ENCODE measurements at regions not wholly inside any gene's neighbourhood (a gene's known extent, or its start where the extent isn't known, plus 50 kb on each side); places are given as distances from the start of the nearest gene placed in this dataset.

- no peak overlapping the region for H2BK5ac ChIP-seq (ENCODE audit: insufficient read length, low read length)
- no peak overlapping the region for H2AFZ ChIP-seq (ENCODE audit: low read length)
- H3K9ac ChIP-seq (ENCODE audit: extremely low read depth, insufficient read length, low read length): no peak overlapping the region
- no peaks in the 10 kb centered on the region for H3K23me2 ChIP-seq (ENCODE audit: insufficient read length, low read depth, low read length, poor library complexity, severe bottlenecking)
- no peak overlapping the region for H2BK12ac ChIP-seq (ENCODE audit: insufficient read length, low read depth, low read length)
- no peaks in the 10 kb centered on the region for H3K4me1 Mint-ChIP-seq
- H3K9me3 Mint-ChIP-seq: no peaks in the 10 kb centered on the region
- no peak overlapping the region for H2AK5ac ChIP-seq (ENCODE audit: insufficient read length, low read length)
- no peak for DNase-seq
- H3K27ac Mint-ChIP-seq: no peak overlapping the region
- H3K9me3 ChIP-seq (ENCODE audit: control insufficient read depth, low read depth, low read length): no peaks in the 10 kb centered on the region
- no peaks in the 10 kb centered on the region for H3K36me3 Mint-ChIP-seq (ENCODE audit: insufficient read depth in 1 of 3, low read depth in 3 of 3)
- H3K79me1 ChIP-seq (ENCODE audit: insufficient read depth, low read depth, low read length, poor library complexity, severe bottlenecking): no peaks in the 10 kb centered on the region
- H4K20me1 ChIP-seq (ENCODE audit: control insufficient read depth, insufficient read depth, insufficient read length): no peaks in the 10 kb centered on the region
- no peak overlapping the region for H3K18ac ChIP-seq (ENCODE audit: insufficient read length, low read depth, low read length)
- H3K56ac ChIP-seq (ENCODE audit: insufficient read length, low read depth, low read length): no peak overlapping the region
- no peaks in the 10 kb centered on the region for H3K27me3 ChIP-seq (ENCODE audit: insufficient read depth, low read length)
- no peak overlapping the region for H3K23ac ChIP-seq (ENCODE audit: insufficient read length, low read depth, low read length)
- no peak overlapping the region for H3K4ac ChIP-seq (ENCODE audit: low read depth, low read length)
- H2BK15ac ChIP-seq (ENCODE audit: low read depth, low read length): no peak overlapping the region
- TF ChIP-seq CTCF (conservative IDR thresholded peaks at IDR 0.05): no peak
- no peak overlapping the region for H2BK120ac ChIP-seq (ENCODE audit: low read depth, low read length, poor library complexity, severe bottlenecking)
- no peak overlapping the region for H3T11ph ChIP-seq (ENCODE audit: low read length)
- H4K5ac ChIP-seq (ENCODE audit: insufficient read length, low read depth, low read length): no peak overlapping the region
- no peak overlapping the region for H3K27ac ChIP-seq (ENCODE audit: insufficient read length, low read depth, low read length)
- H2BK20ac ChIP-seq (ENCODE audit: low read depth, low read length, poor library complexity, severe bottlenecking): no peak overlapping the region
- no peak overlapping the region for H3K4me3 Mint-ChIP-seq
- no peak overlapping the region for H3K14ac ChIP-seq (ENCODE audit: insufficient read depth, low read length)
- H3K79me2 ChIP-seq (ENCODE audit: insufficient read depth, low read length): no peaks in the 10 kb centered on the region
- H4K91ac ChIP-seq (ENCODE audit: insufficient read length, low read depth, low read length): no peak overlapping the region
- no peak overlapping the region for H4K8ac ChIP-seq (replicated peaks; ENCODE audit: insufficient read length, low read depth, low read length)
- no peaks in the 10 kb centered on the region for H3K4me1 ChIP-seq (ENCODE audit: insufficient read depth, low read length)
- H3K4me2 ChIP-seq (ENCODE audit: insufficient read depth, insufficient read length, low read length): no peak overlapping the region
- no CpG with 5 or more reads among the region's 6 CpGs for WGBS (ENCODE audit: extremely low coverage, insufficient read length, low lambda C conversion rate)
- no peaks in the 10 kb centered on the region for H3K27me3 Mint-ChIP-seq (ENCODE audit: low read depth)
Observed at GRCh38 chr17:6005939-6006338, 64.2 kb upstream of the WSCD1 start.
